ENCODE measurements at regions not wholly inside any gene's neighbourhood (a gene's known extent, or its start where the extent isn't known, plus 50 kb on each side); places are given as distances from the start of the nearest gene placed in this dataset.

- TF ChIP-seq CTCF (IDR thresholded peaks at IDR 0.05 in 8 of 11, conservative IDR thresholded peaks at IDR 0.05 in 3 of 11) (no peak), POLR2AphosphoS5 (IDR thresholded peaks at IDR 0.05) (no peak), POLR2A (IDR thresholded peaks at IDR 0.05) (no peak)
Measured at GRCh38 chr2:125224188-125224587, 1199.1 kb downstream of the CNTNAP5 start.

Data from spleen (tissue), 7 donors.